CD4-positive, CD25-positive, alpha-beta regulatory T cell (primary cell): ENCODE measurements at regions not wholly inside any gene's neighbourhood (a gene's known extent, or its start where the extent isn't known, plus 50 kb on each side); places are given as distances from the start of the nearest gene placed in this dataset.

Experiments used
- ATAC-seq, 2 donors: fragments of 150-1000 bp; cut with Tn5 transposase; one replicate each; pipeline ENCODE4 v1.10.0; 2021; ENCODE audit warnings: low read depth in 2 of 2, moderate number of reproducible peaks in 2 of 2, moderate library complexity in 1 of 2
- DNase-seq, 3 donors: peaks; one replicate each; pipeline versions ENCODE4 v3.0.0 to v3.0.0-alpha.2; 2012 to 2022; ENCODE audit warnings: mixed read lengths in 1 of 3
- H3K27ac ChIP-seq: one replicate; pipeline ENCODE4 v1.7.0; 2013; ENCODE audit warnings: mild to moderate bottlenecking, low read length; ENCODE audit not compliant: insufficient read depth, poor library complexity, severe bottlenecking
- H3K27me3 ChIP-seq: one replicate; pipeline ENCODE4 v1.7.0; 2013; ENCODE audit warnings: low read length; ENCODE audit not compliant: control insufficient read depth, insufficient read depth
- H3K36me3 ChIP-seq: one replicate; pipeline ENCODE4 v1.7.0; 2013; ENCODE audit warnings: mild to moderate bottlenecking, low read length, moderate library complexity; ENCODE audit not compliant: control insufficient read depth, insufficient read depth
- H3K4me1 ChIP-seq: 2 replicates; pipeline ENCODE4 v1.7.0; 2013; ENCODE audit warnings: mild to moderate bottlenecking, low read length; ENCODE audit not compliant: insufficient read depth, control insufficient read depth, poor library complexity, severe bottlenecking
- H3K4me3 ChIP-seq: one replicate; pipeline ENCODE4 v1.7.0; 2013; ENCODE audit warnings: low read depth, mild to moderate bottlenecking, low read length, moderate library complexity
- H3K9me3 ChIP-seq, 2 experiments: 1 replicate in 1 of 2; 2 replicates in 1 of 2; pipeline ENCODE4 v1.7.0; 2013; ENCODE audit warnings: low read length in 2 of 2, mild to moderate bottlenecking in 1 of 2, moderate library complexity in 1 of 2; ENCODE audit not compliant: control insufficient read depth in 2 of 2
- H3K27ac Mint-ChIP-seq, 3 donors: one replicate each; pipeline ENCODE4 v1.8.0; 2020 to 2022; ENCODE audit warnings: mild to moderate bottlenecking in 3 of 3, mixed read lengths in 3 of 3, moderate library complexity in 2 of 3
- H3K27me3 Mint-ChIP-seq: one replicate; pipeline ENCODE4 v1.8.0; 2022; ENCODE audit warnings: mild to moderate bottlenecking, mixed read lengths
- H3K36me3 Mint-ChIP-seq: one replicate; pipeline ENCODE4 v1.8.0; 2020; ENCODE audit warnings: mixed read lengths
- H3K4me1 Mint-ChIP-seq, 4 donors: one replicate each; pipeline ENCODE4 v1.8.0; 2020 to 2022; ENCODE audit warnings: mixed read lengths in 4 of 4, mild to moderate bottlenecking in 1 of 4
- H3K4me3 Mint-ChIP-seq, 4 donors: one replicate each; pipeline ENCODE4 v1.8.0; 2020 to 2022; ENCODE audit warnings: mild to moderate bottlenecking in 4 of 4, mixed read lengths in 4 of 4, moderate library complexity in 3 of 4
- H3K9me3 Mint-ChIP-seq, 7 donors: one replicate each; pipeline ENCODE4 v1.8.0; 2020 to 2022; ENCODE audit warnings: mixed read lengths in 7 of 7, mild to moderate bottlenecking in 3 of 7, moderate library complexity in 2 of 7

GRCh38 chrX:45591650-45592049 lies 391.0 kb upstream of the DIPK2B start:
- H3K36me3 ChIP-seq = no peaks in the 10 kb centered on the region
- no peaks in the 10 kb centered on the region for H3K4me1 ChIP-seq
- no peak overlapping the region for H3K4me3 ChIP-seq
- ATAC-seq (no peak), DNase-seq (no peak)
- no peaks in the 10 kb centered on the region for H3K36me3 Mint-ChIP-seq
- no peaks in the 10 kb centered on the region for H3K9me3 ChIP-seq
- H3K9me3 Mint-ChIP-seq = peaks cover 0 to 6% (median 3%) of the 10 kb centered on the region in 7 donors
- H3K27me3 Mint-ChIP-seq = no peaks in the 10 kb centered on the region
- no peak overlapping the region for H3K27ac ChIP-seq
- no peak overlapping the region for H3K4me3 Mint-ChIP-seq
- H3K27ac Mint-ChIP-seq = no peak overlapping the region
- no peaks in the 10 kb centered on the region for H3K4me1 Mint-ChIP-seq
- no peaks in the 10 kb centered on the region for H3K27me3 ChIP-seq

GRCh38 chrX:45584717-45585116 lies 384.0 kb upstream of the DIPK2B start:
- Mint-ChIP-seq H3K4me3 (no peak overlapping the region), H3K27ac (no peak overlapping the region), H3K36me3 (no peaks in the 10 kb centered on the region), H3K9me3 (peaks cover 0 to 14% (median 6%) of the 10 kb centered on the region in 7 donors), H3K4me1 (no peaks in the 10 kb centered on the region), H3K27me3 (peaks cover 4% of the 10 kb centered on the region)
- H3K4me3 ChIP-seq = no peak overlapping the region
- no peaks in the 10 kb centered on the region for H3K4me1 ChIP-seq
- H3K9me3 ChIP-seq = peaks cover 6 to 8% of the 10 kb centered on the region in 2 experiments
- DNase-seq (no peak), ATAC-seq (no peak)
- H3K27ac ChIP-seq = no peak overlapping the region
- H3K36me3 ChIP-seq = no peaks in the 10 kb centered on the region
- H3K27me3 ChIP-seq = no peaks in the 10 kb centered on the region

GRCh38 chrX:45577361-45577760 lies 376.7 kb upstream of the DIPK2B start:
- Mint-ChIP-seq H3K36me3 (no peaks in the 10 kb centered on the region), H3K27ac (no peak overlapping the region), H3K27me3 (peaks cover 4% of the 10 kb centered on the region), H3K9me3 (peaks cover 2 to 13% (median 7%) of the 10 kb centered on the region in 7 donors), H3K4me1 (no peaks in the 10 kb centered on the region), H3K4me3 (no peak overlapping the region)
- ATAC-seq (no peak), DNase-seq (no peak)
- H3K4me3 ChIP-seq = no peak overlapping the region
- no peaks in the 10 kb centered on the region for H3K36me3 ChIP-seq
- H3K27me3 ChIP-seq = no peaks in the 10 kb centered on the region
- peaks cover 6 to 14% of the 10 kb centered on the region in 2 experiments for H3K9me3 ChIP-seq
- H3K4me1 ChIP-seq = no peaks in the 10 kb centered on the region
- no peak overlapping the region for H3K27ac ChIP-seq

- Mint-ChIP-seq H3K27ac (no peak overlapping the region), H3K36me3 (no peaks in the 10 kb centered on the region), H3K9me3 (peaks cover 0 to 3% (median 0%) of the 10 kb centered on the region in 7 donors), H3K27me3 (no peaks in the 10 kb centered on the region), H3K4me1 (no peaks in the 10 kb centered on the region), H3K4me3 (no peak overlapping the region)
- Histone ChIP-seq H3K27me3 (no peaks in the 10 kb centered on the region), H3K4me1 (no peaks in the 10 kb centered on the region), H3K4me3 (no peak overlapping the region), H3K27ac (no peak overlapping the region), H3K9me3 (no peaks in the 10 kb centered on the region), H3K36me3 (no peaks in the 10 kb centered on the region)
- no peak for ATAC-seq
- DNase-seq = no peak
These were observed 370.8 kb upstream of the DIPK2B start for GRCh38 chrX:45571453-45571852.

- H3K27me3 ChIP-seq = no peaks in the 10 kb centered on the region
- DNase-seq = no peak
- H3K4me1 ChIP-seq = no peaks in the 10 kb centered on the region
- H3K36me3 Mint-ChIP-seq = no peaks in the 10 kb centered on the region
- no peaks in the 10 kb centered on the region for H3K4me1 Mint-ChIP-seq
- H3K9me3 Mint-ChIP-seq = peaks cover 0 to 7% (median 0%) of the 10 kb centered on the region in 7 donors
- H3K27ac Mint-ChIP-seq = no peak overlapping the region
- no peaks in the 10 kb centered on the region for H3K9me3 ChIP-seq
- no peak for ATAC-seq
- no peak overlapping the region for H3K4me3 ChIP-seq
- H3K36me3 ChIP-seq = no peaks in the 10 kb centered on the region
- no peaks in the 10 kb centered on the region for H3K27me3 Mint-ChIP-seq
- no peak overlapping the region for H3K27ac ChIP-seq
- H3K4me3 Mint-ChIP-seq = no peak overlapping the region
These were observed 365.8 kb upstream of the DIPK2B start for GRCh38 chrX:45566456-45566855.

- H3K27ac Mint-ChIP-seq = no peak overlapping the region
- H3K36me3 ChIP-seq = no peaks in the 10 kb centered on the region
- DNase-seq = no peak
- H3K4me3 Mint-ChIP-seq = no peak overlapping the region
- H3K9me3 Mint-ChIP-seq = peaks cover 0 to 3% (median 0%) of the 10 kb centered on the region in 7 donors
- no peaks in the 10 kb centered on the region for H3K27me3 ChIP-seq
- no peak for ATAC-seq
- no peaks in the 10 kb centered on the region for H3K4me1 Mint-ChIP-seq
- H3K27me3 Mint-ChIP-seq = no peaks in the 10 kb centered on the region
- no peaks in the 10 kb centered on the region for H3K36me3 Mint-ChIP-seq
- H3K4me1 ChIP-seq = no peaks in the 10 kb centered on the region
- no peaks in the 10 kb centered on the region for H3K9me3 ChIP-seq
- H3K4me3 ChIP-seq = no peak overlapping the region
- H3K27ac ChIP-seq = no peak overlapping the region
These were observed 356.7 kb upstream of the DIPK2B start for GRCh38 chrX:45557387-45557786.

- Histone ChIP-seq H3K4me1 (no peaks in the 10 kb centered on the region), H3K27ac (no peak overlapping the region), H3K36me3 (no peaks in the 10 kb centered on the region), H3K9me3 (no peaks in the 10 kb centered on the region), H3K27me3 (no peaks in the 10 kb centered on the region), H3K4me3 (no peak overlapping the region)
- peaks cover 0 to 2% (median 0%) of the 10 kb centered on the region in 7 donors for H3K9me3 Mint-ChIP-seq
- DNase-seq = no peak
- no peak overlapping the region for H3K4me3 Mint-ChIP-seq
- no peaks in the 10 kb centered on the region for H3K4me1 Mint-ChIP-seq
- no peaks in the 10 kb centered on the region for H3K36me3 Mint-ChIP-seq
- H3K27me3 Mint-ChIP-seq = no peaks in the 10 kb centered on the region
- no peak for ATAC-seq
- H3K27ac Mint-ChIP-seq = no peak overlapping the region
These were observed 354.1 kb upstream of the DIPK2B start for GRCh38 chrX:45554736-45555135.

GRCh38 chrX:45553417-45553816 lies 352.7 kb upstream of the DIPK2B start:
- Histone ChIP-seq H3K27me3 (no peaks in the 10 kb centered on the region), H3K27ac (no peak overlapping the region), H3K4me1 (no peaks in the 10 kb centered on the region), H3K36me3 (no peaks in the 10 kb centered on the region), H3K4me3 (no peak overlapping the region), H3K9me3 (no peaks in the 10 kb centered on the region)
- no peaks in the 10 kb centered on the region for H3K4me1 Mint-ChIP-seq
- DNase-seq = no peak
- H3K36me3 Mint-ChIP-seq = no peaks in the 10 kb centered on the region
- ATAC-seq = no peak
- no peak overlapping the region for H3K4me3 Mint-ChIP-seq
- no peak overlapping the region for H3K27ac Mint-ChIP-seq
- peaks cover 0 to 3% (median 0%) of the 10 kb centered on the region in 7 donors for H3K9me3 Mint-ChIP-seq
- H3K27me3 Mint-ChIP-seq = no peaks in the 10 kb centered on the region
